ENCODE measurements at regions not wholly inside any gene's neighbourhood (a gene's known extent, or its start where the extent isn't known, plus 50 kb on each side); places are given as distances from the start of the nearest gene placed in this dataset.

DNA sequence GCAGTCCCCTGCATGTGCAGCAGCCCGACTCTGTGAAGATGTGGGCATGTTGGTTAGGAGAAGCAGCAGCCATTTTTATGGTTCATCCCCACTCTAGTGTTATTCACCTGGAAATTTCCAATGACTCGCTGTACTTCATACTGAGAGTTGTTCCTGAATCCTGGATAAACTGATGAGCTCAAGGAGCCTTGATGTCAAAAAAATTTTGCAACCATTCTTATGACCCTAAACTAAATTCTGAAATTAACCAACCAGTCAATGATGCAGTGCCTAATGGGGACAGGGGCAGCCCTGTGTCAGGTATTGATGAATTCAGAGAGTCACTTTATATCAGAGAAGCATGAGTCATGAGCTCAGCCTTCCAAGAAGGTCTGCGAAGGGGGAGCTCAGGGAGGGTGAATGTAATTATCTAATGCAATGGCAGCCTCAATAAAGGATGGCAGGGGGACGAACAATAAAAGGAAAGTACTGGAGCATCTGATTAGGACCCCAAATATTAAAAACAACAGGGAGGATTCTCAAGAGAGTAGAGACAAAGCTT lies 108.4 kb upstream of the VEPH1 start:
- H3K79me2 ChIP-seq (ENCODE audit: control insufficient read depth in 1 of 2, insufficient read depth in 2 of 2, low read length in 2 of 2), result no peaks in the 10 kb centered on the region
- no peak overlapping the region for H3K9ac ChIP-seq (replicated peaks in 1 of 4; ENCODE audit: extremely low read depth in 1 of 4, low read depth in 3 of 4, low read length in 3 of 4)
- no peak overlapping the region for H4K8ac ChIP-seq (ENCODE audit: extremely low read depth, insufficient read depth, low read length)
- no peaks in the 10 kb centered on the region for H4K20me1 ChIP-seq (replicated peaks in 1 of 2; ENCODE audit: control insufficient read depth in 1 of 2, insufficient read depth in 2 of 2, low read length in 2 of 2)
- no peak overlapping the region for H3K23ac ChIP-seq (ENCODE audit: insufficient read length)
- POLR2A ChIA-PET (ENCODE audit: partially characterized antibody), result no interaction called here
- H4K5ac ChIP-seq (ENCODE audit: insufficient read length, low read depth, low read length), result no peak overlapping the region
- CTCF ChIA-PET (ENCODE audit: partially characterized antibody), result interaction anchor here (0.8 to 1.8 kb wide), 7 partner anchors 8 to 211 kb away, joined by 3 to 8 read pairs (median 3); no protein-coding TSS in a partner anchor
- H2BK15ac ChIP-seq (ENCODE audit: low read length), result no peak overlapping the region
- H3K14ac ChIP-seq (ENCODE audit: insufficient read length), result no peak overlapping the region
- no peak overlapping the region for H3K4me2 ChIP-seq (ENCODE audit: insufficient read depth in 1 of 2, low read depth in 2 of 2, low read length in 2 of 2)
- H2BK120ac ChIP-seq (replicated peaks; ENCODE audit: low read depth, low read length), result no peak overlapping the region
- DNase-seq (ENCODE audit: low read depth in 1 of 2, low spot score in 2 of 2) (no peak), FAIRE-seq (no peak)
- H3K79me1 ChIP-seq (ENCODE audit: low read depth, low read length), result no peaks in the 10 kb centered on the region
- no peak overlapping the region for H3K56ac ChIP-seq (replicated peaks; ENCODE audit: insufficient read length, low read depth, low read length)
- no peak overlapping the region for H2AK5ac ChIP-seq (ENCODE audit: low read depth, low read length)
- no peak for TF ChIP-seq GABPA (IDR thresholded peaks at IDR 0.05; ENCODE audit: borderline replicate concordance, insufficient read depth, low read length)
- TF ChIP-seq RFX5 (IDR thresholded peaks at IDR 0.05; ENCODE audit: borderline replicate concordance, low read depth, low read length), result no peak
- no peak for TF ChIP-seq NANOG (IDR thresholded peaks at IDR 0.05; ENCODE audit: insufficient read depth, low read depth, low read length, poor library complexity, severe bottlenecking)
- no peak for TF ChIP-seq CREB1 (IDR thresholded peaks at IDR 0.05)
- H3K23me2 ChIP-seq (ENCODE audit: low read depth, low read length), result no peaks in the 10 kb centered on the region
- 91% methylated on average over 4 of the region's 4 CpGs; no CpG with 5 or more reads in 1 of the 2 experiments for WGBS, 2 experiments (ENCODE audit: extremely low coverage in 1 of 2, insufficient coverage in 1 of 2, insufficient read length in 1 of 2, insufficient replicate concordance in 2 of 2, low coverage in 1 of 2, low lambda C conversion rate in 2 of 2, missing lambda C conversion rate in 1 of 2)
- no peak overlapping the region for H2BK12ac ChIP-seq (ENCODE audit: low read depth, low read length)
- no peaks in the 10 kb centered on the region for H3K9me3 ChIP-seq (ENCODE audit: insufficient read depth in 2 of 2, low read depth in 1 of 2, low read length in 1 of 2)
- no peak overlapping the region for H4K91ac ChIP-seq (replicated peaks; ENCODE audit: insufficient read length, low read length)
- H3K4ac ChIP-seq (replicated peaks; ENCODE audit: insufficient read length, low read depth, low read length), result no peak overlapping the region
- H2BK5ac ChIP-seq (ENCODE audit: low read depth, low read length), result no peak overlapping the region
- H3K27me3 ChIP-seq (replicated peaks in 1 of 4; ENCODE audit: control insufficient read depth in 3 of 4, extremely low read depth in 1 of 4, insufficient read depth in 3 of 4, low read length in 3 of 4), result no peaks in the 10 kb centered on the region; a peak in 1 of 7 replicates
- H2AFZ ChIP-seq (ENCODE audit: low read length), result no peak overlapping the region
- H3K4me3 ChIP-seq (ENCODE audit: extremely low read depth in 1 of 4, insufficient read depth in 2 of 4, low read depth in 3 of 4, low read length in 4 of 4), result no peak overlapping the region
- H2BK20ac ChIP-seq (ENCODE audit: low read length), result no peak overlapping the region
- H3K27ac ChIP-seq (ENCODE audit: low read depth, low read length), result no peak overlapping the region
- H3K4me1 ChIP-seq (replicated peaks in 1 of 4; ENCODE audit: control insufficient read depth in 3 of 4, insufficient read depth in 4 of 4, low read length in 3 of 4), result no peaks in the 10 kb centered on the region
- H3K36me3 ChIP-seq (ENCODE audit: control insufficient read depth in 2 of 4, insufficient read depth in 4 of 4, low read length in 3 of 4), result no peaks in the 10 kb centered on the region
- no peak overlapping the region for H3K18ac ChIP-seq (ENCODE audit: extremely low read depth, low read length)
